GM19468 (cell line): ENCODE measurements at regions not wholly inside any gene's neighbourhood (a gene's known extent, or its start where the extent isn't known, plus 50 kb on each side); places are given as distances from the start of the nearest gene placed in this dataset.
"Not testable (repeated sequence)": the region's sequence is repeated elsewhere in the genome, so short reads cannot be mapped to it uniquely, and the experiment has no call there.

Source experiments
- ATAC-seq: cut with Tn5 transposase; IDR thresholded peaks from one replicate; pipeline ENCODE4 v1.9.1; 2021; ENCODE audit warnings: mild to moderate bottlenecking, moderate library complexity, moderate number of reproducible peaks; ENCODE audit not compliant: unreplicated experiment; ENCODE audit errors: extremely low read depth

DNA sequence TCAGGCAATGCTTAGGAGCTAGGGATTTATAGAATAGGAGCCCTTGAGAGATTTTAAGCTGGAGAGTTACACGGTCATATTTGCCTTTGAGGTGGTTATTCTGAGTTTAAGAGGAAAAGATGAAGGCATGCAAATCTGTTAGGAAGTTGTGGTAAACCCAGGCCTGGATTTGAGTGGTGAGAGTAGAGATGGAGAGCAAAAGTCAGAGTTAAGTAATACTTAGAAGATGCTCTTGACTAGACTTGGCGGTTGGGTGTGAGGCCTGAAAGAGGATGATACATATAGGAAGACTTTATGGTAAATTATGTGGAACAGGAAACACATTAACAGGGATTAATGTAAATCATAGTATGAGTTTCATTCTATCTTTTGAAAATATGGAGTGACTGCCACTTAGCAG lies 136.0 kb upstream of the ARX start:
- ATAC-seq = no peak

DNA sequence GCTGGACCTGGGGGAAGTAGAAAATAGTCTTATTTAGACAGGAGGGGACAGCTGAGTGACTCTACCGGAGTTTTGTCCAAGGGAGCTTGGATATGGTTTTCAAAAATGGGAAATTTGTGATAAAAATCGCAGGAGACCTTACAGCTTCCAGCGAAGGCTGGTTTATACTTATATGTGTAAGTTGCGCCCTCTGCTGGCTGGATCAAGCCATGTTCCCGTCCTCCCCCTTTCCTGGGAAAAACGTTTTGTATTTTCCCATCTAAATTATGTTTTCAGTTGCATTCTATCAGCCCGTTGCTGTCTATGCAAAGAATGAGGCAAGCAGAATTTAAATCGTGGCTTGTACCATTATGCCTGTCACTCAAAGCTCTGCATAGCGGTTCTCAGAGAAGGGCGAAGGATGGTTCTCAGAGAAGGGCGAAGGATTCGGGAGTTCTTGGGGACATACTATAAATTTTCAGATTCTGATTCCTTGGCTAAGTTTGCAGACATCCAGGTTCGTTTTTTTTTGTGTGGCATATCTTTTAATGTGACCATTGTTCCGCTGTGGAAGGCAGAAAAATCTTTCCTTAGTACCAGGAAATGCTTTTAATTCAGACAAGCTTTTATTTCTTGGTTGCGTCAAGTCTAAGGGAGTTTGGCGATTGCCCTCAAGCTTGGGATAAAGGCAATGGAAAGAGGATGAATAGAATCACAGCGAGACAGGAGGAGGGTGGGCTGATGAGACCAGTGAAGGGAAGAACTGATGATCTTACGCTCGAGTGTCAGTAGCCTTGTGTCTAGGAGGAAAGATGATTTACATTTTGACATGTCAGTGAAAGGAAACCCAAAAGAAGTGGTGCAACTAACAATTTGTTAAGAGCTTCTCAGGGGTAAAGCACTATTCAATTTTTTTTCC lies 128.5 kb upstream of the ARX start:
- no peak for ATAC-seq

DNA sequence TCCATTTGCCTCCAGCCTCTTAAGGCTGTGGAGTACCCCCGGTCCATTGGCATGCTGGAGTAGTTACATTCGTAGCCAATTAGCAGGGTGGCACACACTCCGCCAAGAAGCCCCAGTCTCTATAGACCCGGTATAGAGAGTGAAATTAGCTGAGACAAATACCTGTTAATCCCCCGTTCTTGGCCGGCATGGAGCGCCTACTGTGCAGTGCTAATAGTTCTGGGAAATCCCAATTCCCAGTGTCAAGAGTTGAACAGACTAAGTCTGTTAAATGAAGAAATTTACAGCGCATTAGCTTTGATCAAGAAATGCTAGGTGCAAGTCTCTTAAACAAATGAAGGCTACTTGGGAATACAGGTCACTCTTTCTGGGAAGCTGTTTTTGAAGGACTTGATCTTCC lies 127.8 kb upstream of the ARX start:
- no peak for ATAC-seq

DNA sequence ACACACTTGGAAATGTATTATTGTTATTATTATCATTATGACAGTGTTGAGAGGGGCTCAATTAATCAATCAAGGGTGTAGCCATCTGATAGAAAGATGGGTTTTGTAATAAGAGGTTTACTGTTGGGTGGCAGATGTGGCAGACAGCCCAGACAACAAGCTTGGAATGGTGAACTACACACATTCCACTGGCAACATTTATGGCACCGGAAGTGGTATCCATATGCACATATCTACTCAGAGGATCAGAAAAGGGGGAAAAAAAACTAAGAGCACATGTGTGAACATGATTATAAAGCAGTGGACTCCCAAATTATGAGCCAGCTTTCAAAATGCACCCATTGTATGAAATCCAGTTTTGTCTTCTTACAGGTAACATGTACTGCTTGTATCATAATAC lies 125.9 kb upstream of the ARX start:
- ATAC-seq = no peak

DNA sequence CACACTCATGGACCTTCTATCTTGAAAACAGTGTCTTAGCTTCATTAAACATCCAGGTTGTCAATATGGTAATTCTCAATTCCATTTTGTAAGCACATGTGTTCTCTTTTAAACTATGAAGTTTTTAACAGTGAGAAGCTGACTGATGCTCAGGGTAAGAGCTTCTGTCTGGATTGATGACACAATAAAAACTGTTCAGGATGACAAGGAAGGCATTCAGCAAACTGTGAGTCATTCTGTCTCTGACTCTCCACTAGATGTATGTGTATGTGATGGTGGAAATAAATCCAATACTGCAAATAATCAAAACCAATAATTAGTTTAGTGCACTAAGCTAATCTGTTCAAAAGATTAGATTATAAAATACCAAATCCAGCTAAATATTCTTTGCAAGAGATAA lies 115.3 kb upstream of the ARX start:
- ATAC-seq = no peak

DNA sequence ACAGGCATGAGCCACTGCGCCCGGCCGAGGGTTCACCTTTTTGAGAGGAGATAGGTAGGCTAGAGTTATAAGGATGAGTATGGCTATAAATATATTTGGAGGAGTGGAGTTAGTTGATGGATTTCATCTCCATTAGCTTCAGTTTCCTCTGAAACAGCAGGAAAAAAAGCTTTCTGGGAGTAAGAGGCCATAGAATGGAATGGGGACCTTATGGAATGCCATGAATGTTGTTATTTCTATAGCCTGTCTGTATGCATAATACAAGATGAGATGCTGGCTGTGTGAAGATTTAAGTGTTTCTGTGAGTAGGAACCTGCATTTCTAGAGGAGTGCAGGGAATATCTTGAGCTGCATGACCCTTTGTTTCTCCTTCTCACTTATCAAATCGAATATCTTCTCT lies 114.9 kb upstream of the ARX start:
- ATAC-seq = no peak

DNA sequence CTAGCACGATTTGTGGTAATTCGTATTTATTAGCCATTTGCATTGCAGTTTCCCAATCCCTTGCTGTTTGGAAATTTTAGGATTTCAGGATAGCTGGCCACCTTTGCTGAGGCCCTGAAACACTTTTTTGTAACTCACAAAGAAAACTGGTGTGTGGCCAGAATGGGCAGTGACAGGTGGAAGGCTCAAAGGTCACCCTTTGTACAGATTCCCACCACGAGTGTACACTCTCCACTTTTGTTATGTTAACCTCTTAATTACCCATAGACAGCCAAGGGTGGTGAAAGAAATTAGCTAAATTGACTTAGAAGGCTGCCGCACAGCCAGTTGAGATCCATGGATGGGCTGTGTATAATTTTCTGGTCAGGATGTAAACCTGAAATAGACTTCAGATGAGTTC lies 109.7 kb upstream of the ARX start:
- no peak for ATAC-seq

DNA sequence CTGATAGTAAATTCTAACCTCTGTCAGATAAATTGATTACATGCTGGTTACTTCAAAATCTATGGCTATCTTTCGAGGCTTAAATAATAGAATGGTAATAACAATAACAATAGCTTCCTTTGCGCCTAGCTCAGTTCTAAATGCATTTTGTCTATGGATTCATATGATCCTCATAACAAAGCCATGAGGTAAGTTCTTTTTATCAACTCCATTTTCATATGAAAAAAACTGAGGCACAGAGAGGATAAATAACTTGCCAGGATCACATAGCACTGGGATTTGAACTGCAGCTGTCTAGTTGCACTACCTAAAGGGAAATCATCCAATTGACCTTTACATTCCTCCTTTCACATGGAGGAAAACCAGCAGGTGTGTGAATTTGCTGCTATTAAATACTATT lies 108.6 kb upstream of the ARX start:
- ATAC-seq = no peak

DNA sequence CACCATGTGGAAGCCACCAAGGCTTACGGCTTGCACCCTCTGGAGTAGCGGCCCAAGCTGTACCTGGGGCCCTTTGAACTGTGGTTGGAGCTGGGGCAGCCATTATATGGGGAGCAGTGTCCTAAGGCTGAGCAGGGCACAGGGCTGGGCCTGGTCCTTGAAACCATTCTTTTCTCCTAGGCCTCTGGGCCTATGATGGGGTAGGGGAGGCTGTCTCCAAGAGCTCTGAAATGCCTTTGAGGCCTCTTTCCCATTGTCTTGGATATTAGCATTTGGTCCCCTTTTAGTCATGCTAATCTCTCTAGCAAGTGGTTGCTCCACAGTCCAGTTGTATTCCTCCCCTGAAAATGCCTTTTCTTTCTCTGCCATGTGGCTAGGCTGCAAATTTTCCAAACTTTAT lies 96.4 kb upstream of the ARX start:
- ATAC-seq = no peak

DNA sequence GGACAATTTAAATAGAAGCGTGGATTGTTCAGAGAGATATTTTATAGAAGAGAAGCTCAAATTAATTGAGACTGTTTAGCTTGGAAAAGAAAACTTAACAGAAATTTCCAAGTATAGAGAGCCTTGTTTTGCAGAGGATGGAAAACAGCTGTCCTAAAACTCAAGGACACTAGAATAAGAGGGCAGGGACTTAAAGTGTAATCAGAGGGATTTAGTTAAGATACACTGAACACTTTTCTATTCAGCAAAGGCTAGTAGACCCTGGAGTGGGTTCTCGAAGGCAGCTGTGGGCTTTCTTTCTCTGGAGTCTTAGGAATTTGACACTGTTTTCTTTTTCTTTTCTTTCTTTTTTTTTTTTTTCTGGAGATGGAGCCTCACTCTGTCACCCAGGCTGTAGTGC lies 92.7 kb upstream of the ARX start:
- ATAC-seq = no peak

DNA sequence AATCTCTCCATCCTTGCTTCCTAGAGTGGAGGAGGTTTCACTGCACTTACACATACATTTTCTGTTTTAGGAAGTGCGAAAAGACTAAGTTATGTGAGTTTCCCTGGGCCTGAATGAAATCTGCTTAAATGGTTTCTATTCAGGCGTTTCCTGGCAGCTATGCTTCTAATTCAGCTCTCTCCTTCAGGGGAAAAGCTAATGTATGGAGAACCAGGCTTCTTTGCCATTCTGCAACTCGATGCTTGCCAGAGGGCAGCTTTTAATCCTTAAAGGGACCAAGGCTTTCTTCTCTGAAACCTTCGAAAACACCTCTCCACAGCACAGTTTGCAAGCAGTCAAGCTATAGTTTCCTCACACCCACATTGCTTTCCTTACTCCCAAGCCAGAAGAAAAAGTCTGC lies 89.5 kb upstream of the ARX start:
- ATAC-seq = no peak

DNA sequence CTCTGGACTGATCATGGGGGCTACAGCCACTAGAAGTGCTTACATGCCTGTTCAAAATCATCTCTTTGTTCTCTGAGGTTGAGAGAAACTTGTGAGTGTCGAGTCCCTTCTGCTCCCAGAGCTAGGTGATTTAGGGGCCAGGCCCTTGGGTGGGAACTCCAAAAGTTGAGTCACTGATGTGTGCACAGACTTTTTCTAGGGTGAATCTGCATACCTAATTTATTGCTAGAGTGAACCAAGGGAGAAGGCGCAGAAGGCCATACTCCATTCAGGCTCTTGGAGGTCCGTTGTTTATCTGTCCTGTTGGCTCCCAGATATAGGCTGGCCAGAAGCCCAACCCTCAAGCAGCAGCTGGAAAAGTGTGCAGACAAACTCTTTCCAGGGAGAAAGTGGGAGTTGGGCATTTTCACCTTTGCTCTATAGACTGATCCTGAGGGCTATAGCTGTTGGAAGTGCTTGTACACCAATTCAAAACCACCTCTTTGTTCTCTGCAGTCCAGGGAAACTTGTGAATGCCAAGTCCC lies 80.8 kb upstream of the ARX start:
- no peak for ATAC-seq

DNA sequence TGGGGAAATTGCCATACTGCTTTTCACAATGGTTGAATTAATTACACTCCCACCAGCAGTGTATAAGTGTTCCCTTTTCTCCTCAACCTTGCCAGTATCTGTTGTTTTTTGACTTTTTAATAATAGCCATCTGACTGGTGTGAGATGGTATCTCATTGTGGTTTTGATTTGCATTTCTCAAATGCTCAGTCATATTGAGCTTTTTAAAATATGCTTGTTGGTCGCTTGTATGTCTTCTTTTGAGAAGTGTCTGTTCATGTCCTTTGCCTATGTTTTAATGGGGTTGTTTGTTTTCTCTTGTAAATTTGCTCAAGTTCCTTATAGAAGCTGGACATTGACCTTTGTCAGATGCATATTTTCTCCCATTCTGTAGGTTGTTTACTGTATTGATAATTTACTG lies 75.4 kb upstream of the ARX start:
- not testable (repeated sequence) for ATAC-seq

DNA sequence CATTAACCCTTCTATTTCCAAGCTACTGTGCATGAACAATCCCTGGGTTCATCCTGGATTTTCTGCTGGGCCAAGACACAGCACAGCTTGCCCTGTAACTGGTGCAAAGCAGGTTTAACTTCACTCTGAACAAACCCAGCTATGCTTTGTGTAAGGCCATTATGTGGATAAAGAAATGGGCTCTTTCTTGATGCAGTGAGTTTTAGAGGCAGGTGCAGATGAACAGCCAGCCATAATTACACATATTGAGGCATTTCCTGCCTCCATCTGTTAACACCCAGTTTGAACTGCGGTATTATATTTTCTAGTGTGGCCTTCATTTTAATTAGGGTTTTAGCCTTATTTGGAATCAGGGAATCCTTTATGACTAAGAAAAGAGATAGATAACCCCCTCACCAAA lies 68.7 kb upstream of the ARX start:
- ATAC-seq = no peak

DNA sequence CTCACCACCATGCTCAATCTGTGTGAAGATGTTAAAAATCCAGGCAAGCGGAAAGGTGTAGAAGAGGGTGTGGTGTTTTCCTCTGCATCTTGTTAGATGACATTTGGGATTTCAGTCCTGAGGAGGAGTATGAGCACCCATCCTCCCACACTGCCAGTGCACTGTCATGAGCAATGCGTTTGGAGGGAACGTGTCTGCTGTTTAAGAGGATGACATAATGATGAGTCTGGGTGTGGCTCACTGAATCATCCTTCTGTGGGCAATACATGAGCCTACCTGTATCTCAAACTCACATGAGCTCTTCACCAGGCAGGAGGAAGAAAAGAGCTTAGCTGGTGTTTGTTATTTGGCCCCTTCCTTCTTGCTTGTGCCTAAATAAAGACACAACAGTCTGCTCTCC lies 67.9 kb upstream of the ARX start:
- ATAC-seq = no peak

DNA sequence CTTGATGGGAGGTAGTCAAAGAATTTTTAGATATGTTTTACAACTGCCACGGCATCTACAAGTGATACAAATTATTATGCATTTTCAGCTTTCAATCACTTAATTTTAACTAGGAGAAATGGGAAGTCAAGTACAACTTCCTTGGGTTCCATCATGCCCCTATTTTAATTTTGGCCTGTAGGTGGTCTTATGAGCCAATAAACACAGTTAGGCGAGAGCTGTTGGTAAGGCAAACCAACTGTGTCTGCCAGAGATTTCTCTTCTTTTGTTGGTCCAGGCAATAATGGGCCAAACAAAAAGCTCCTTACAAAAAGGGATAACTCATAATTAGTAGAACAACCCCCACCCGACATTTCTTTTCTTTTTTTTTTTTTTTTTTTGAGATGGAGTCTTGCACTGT lies 63.3 kb upstream of the ARX start:
- ATAC-seq = no peak

DNA sequence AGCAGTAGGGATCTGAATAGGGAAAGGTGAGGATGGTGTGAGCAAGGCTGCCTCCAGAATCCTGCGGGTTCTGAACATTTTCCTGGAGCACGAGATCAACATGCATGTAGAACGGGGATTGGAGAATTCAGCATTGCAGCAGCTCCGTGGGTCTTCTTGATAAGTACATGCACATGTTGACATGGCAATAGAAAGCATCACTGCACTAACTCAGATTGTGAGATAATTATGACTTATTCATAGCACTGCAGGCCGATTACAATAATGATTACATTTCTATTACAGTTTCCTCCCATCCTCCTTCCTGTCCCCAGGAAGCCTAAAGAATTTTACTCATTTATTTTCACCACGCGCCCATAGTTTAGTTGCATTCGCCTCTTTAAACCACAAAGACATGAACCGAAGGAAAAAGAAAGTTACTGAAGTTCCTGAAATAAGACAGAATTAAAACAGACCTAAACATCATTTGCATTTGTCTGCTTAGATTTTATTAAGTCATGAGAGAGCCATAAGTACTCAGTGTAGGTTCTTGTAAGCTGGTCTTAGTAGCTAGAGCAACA lies 61.3 kb upstream of the ARX start:
- ATAC-seq = no peak

DNA sequence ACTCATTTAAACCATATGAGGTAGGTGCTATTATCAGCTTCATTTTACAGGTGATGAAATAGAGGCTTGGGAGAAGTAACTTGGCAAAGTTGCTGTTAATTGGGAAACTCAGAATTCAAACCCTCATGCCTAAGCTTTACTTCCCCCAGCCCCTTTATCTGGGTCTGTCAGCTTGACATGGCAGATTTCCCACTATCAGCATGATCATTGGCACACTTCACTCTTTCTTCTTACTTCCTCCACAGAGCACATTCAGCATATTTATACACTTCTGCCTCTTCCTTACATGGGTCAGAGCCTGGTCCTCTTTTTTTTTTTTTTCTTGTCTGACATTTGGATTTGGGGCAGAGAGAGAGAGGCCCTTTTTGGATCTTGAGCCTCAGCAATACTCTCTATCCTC lies 56.5 kb upstream of the ARX start:
- ATAC-seq = no peak

DNA sequence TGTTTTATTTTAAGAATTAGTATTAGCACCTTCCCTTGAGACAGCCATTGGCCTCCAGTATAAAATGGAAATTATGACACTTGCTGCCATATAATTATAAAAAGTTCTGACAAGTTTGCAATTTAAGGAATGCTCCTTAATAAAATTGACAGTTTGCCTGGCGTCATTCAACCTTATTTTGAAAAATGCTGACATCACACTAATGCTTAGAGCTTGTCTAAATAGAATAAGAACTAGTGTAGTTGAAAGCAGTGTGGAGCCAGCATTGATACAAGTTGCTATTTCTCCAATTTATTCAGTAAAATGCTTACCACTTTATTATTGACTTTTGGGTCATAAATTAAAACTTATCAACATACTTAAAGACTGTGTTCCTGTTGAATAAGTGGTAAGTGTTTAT lies 54.3 kb upstream of the ARX start:
- ATAC-seq = no peak

DNA sequence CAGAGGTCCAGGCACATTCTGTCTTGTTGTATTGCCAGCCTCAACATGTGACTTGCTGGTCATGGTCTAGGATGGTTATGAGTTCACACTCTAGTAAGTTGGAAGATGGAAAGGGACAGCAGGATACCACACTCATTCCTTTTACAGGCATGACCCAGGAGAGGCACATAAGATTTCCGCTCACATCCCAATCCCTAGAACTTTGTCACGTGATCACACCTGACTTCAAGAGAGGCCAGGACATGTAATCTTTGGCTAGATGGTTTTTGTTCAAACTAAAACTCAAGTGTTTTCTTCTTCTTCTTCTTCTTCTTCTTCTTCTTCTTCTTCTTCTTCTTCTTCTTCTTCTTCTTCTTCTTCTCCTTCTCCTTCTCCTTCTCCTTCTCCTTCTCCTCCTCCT lies 53.4 kb upstream of the ARX start:
- ATAC-seq = no peak

DNA sequence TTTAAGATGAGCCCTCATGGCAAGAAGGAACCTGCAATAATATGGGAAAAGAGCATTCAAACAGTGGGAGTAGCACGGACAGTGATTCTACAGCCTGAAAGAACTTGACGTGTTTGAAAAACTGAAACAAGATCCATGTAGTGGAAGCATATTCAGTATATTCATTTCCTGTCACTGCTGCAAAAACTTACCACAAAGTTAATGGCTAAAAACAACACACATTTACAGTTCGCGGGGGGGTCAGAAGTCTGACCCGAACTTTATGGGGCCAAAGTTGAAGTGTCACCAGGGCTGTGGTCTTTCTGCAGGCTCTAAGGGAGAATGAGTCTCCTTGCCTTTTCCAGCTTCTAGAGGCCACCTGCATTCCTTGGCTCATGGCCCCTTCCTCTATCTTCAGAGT lies 52.6 kb upstream of the ARX start:
- no peak for ATAC-seq
